MM.1S (cell line): ENCODE measurements at regions not wholly inside any gene's neighbourhood (a gene's known extent, or its start where the extent isn't known, plus 50 kb on each side); places are given as distances from the start of the nearest gene placed in this dataset.

Experiments
- DNase-seq: peaks from one replicate; pipeline ENCODE4 v3.0.0-alpha.2; 2015
- H2AFZ ChIP-seq: fragments of 300-600 bp; sonication (generic); 2 replicates; pipeline ENCODE4 v1.6.0; 2016; ENCODE audit warnings: antibody characterized with exemption, low read length
- H3F3A ChIP-seq: fragments of 300-600 bp; sonication (generic); 2 replicates; pipeline ENCODE4 v1.6.1; 2016; ENCODE audit warnings: mild to moderate bottlenecking, antibody characterized with exemption, low read length, moderate library complexity, mixed read lengths; ENCODE audit not compliant: insufficient read depth
- H3K27ac ChIP-seq: fragments of 300-600 bp; sonication (generic); 2 replicates; pipeline ENCODE4 v1.5.1; 2016; ENCODE audit warnings: mild to moderate bottlenecking, low read length
- H3K27me3 ChIP-seq: fragments of 300-600 bp; sonication (generic); replicated peaks from 2 replicates; pipeline ENCODE4 v1.6.0; 2016; ENCODE audit warnings: low read length; ENCODE audit not compliant: insufficient read depth
- H3K36me3 ChIP-seq: fragments of 300-600 bp; sonication (generic); replicated peaks from 2 replicates; pipeline ENCODE4 v1.6.1; 2016; ENCODE audit warnings: mild to moderate bottlenecking, low read length, mixed read lengths; ENCODE audit not compliant: insufficient read depth
- H3K4me1 ChIP-seq: fragments of 300-600 bp; sonication (generic); 2 replicates; pipeline ENCODE4 v1.6.1; 2016; ENCODE audit warnings: low read length, mixed read lengths
- H3K4me2 ChIP-seq: fragments of 300-600 bp; sonication (generic); 2 replicates; pipeline ENCODE4 v1.6.0; 2016; ENCODE audit warnings: low read depth, low read length
- H3K4me3 ChIP-seq: fragments of 300-600 bp; sonication (generic); 2 replicates; pipeline ENCODE4 v1.5.1; 2016; ENCODE audit warnings: low read length, mixed read lengths
- H3K79me2 ChIP-seq: fragments of 300-600 bp; sonication (generic); 2 replicates; pipeline ENCODE4 v1.6.1; 2016; ENCODE audit warnings: mixed run types, low read length, mixed read lengths
- H3K9ac ChIP-seq: fragments of 300-600 bp; sonication (generic); 2 replicates; pipeline ENCODE4 v1.6.1; 2016; ENCODE audit warnings: low read length, mixed read lengths
- H3K9me2 ChIP-seq: fragments of 300-600 bp; sonication (generic); replicated peaks from 2 replicates; pipeline ENCODE4 v1.6.1; 2016; ENCODE audit warnings: mild to moderate bottlenecking, low read length, mixed read lengths; ENCODE audit not compliant: insufficient read depth
- H3K9me3 ChIP-seq: fragments of 300-600 bp; sonication (generic); replicated peaks from 2 replicates; pipeline ENCODE4 v1.6.1; 2016; ENCODE audit warnings: mild to moderate bottlenecking, low read length, mixed read lengths; ENCODE audit not compliant: insufficient read depth
- H4K20me1 ChIP-seq: fragments of 300-600 bp; sonication (generic); 2 replicates; pipeline ENCODE4 v1.6.1; 2016; ENCODE audit warnings: mild to moderate bottlenecking, low read length, moderate library complexity, mixed read lengths; ENCODE audit not compliant: insufficient read depth
- CTCF ChIP-seq: fragments of 300-600 bp; sonication (generic); IDR thresholded peaks from 2 replicates; pipeline ENCODE4 v1.5.1; 2016; ENCODE audit warnings: antibody characterized with exemption, low read length, mixed read lengths
- EZH2 ChIP-seq: fragments of 300-600 bp; sonication (generic); optimal IDR thresholded peaks from 2 replicates; pipeline ENCODE3; 2017; ENCODE audit warnings: low read depth, mild to moderate bottlenecking, antibody characterized with exemption, low read length, mixed read lengths
- EZH2phosphoT487 ChIP-seq: fragments of 300-600 bp; sonication (generic); IDR thresholded peaks from 2 replicates; pipeline ENCODE4 v1.6.1; 2018; ENCODE audit warnings: antibody characterized with exemption, low read length

- H3K79me2 ChIP-seq, result no peaks in the 10 kb centered on the region
- no peak overlapping the region for H3K4me2 ChIP-seq
- H4K20me1 ChIP-seq, result no peaks in the 10 kb centered on the region
- no peaks in the 10 kb centered on the region for H3K9me3 ChIP-seq
- no peaks in the 10 kb centered on the region for H3K36me3 ChIP-seq
- no peak overlapping the region for H3K9ac ChIP-seq
- TF ChIP-seq EZH2, result no peak
- no peaks in the 10 kb centered on the region for H3K27me3 ChIP-seq
- DNase-seq, result no peak
- no peak overlapping the region for H3K4me3 ChIP-seq
- H3F3A ChIP-seq, result no peaks in the 10 kb centered on the region
- H2AFZ ChIP-seq, result no peak overlapping the region
- H3K4me1 ChIP-seq, result no peaks in the 10 kb centered on the region
- no peak overlapping the region for H3K27ac ChIP-seq
- no peaks in the 10 kb centered on the region for H3K9me2 ChIP-seq
These were observed 59.9 kb downstream of the MINAR1 start for GRCh38 chr15:79492065-79492464.

GRCh38 chr15:79494384-79494909, 62.3 kb downstream of the MINAR1 start:
- Histone ChIP-seq H2AFZ (no peak overlapping the region), H3K27ac (no peak overlapping the region), H3K27me3 (no peaks in the 10 kb centered on the region), H3K4me2 (no peak overlapping the region), H3F3A (no peaks in the 10 kb centered on the region), H3K9me2 (no peaks in the 10 kb centered on the region), H3K9ac (no peak overlapping the region), H3K4me1 (no peaks in the 10 kb centered on the region), H3K36me3 (no peaks in the 10 kb centered on the region), H3K4me3 (no peak overlapping the region), H3K79me2 (no peaks in the 10 kb centered on the region), H3K9me3 (no peaks in the 10 kb centered on the region), H4K20me1 (no peaks in the 10 kb centered on the region)
- TF ChIP-seq EZH2 (no peak), CTCF (no peak), EZH2phosphoT487 (no peak)
- DNase-seq, result no peak

- no peak overlapping the region for H3K4me3 ChIP-seq
- no peaks in the 10 kb centered on the region for H3K9me2 ChIP-seq
- H4K20me1 ChIP-seq, result no peaks in the 10 kb centered on the region
- no peaks in the 10 kb centered on the region for H3K4me1 ChIP-seq
- no peaks in the 10 kb centered on the region for H3K79me2 ChIP-seq
- H3K27ac ChIP-seq, result no peak overlapping the region
- TF ChIP-seq EZH2phosphoT487 (no peak), EZH2 (no peak), CTCF (no peak)
- DNase-seq, result no peak
- no peaks in the 10 kb centered on the region for H3F3A ChIP-seq
- H3K9me3 ChIP-seq, result no peaks in the 10 kb centered on the region
- H3K9ac ChIP-seq, result no peak overlapping the region
- H3K27me3 ChIP-seq, result no peaks in the 10 kb centered on the region
- no peaks in the 10 kb centered on the region for H3K36me3 ChIP-seq
- H3K4me2 ChIP-seq, result no peak overlapping the region
- no peak overlapping the region for H2AFZ ChIP-seq
These were observed 63.0 kb downstream of the MINAR1 start for GRCh38 chr15:79494963-79495755.

- no peak for DNase-seq
- Histone ChIP-seq H3K9ac (no peak overlapping the region), H3K4me3 (no peak overlapping the region), H3K4me1 (no peaks in the 10 kb centered on the region), H3K27me3 (no peaks in the 10 kb centered on the region), H3K27ac (no peak overlapping the region), H3K36me3 (no peaks in the 10 kb centered on the region), H3K79me2 (no peaks in the 10 kb centered on the region), H3K4me2 (no peak overlapping the region), H2AFZ (no peak overlapping the region), H3K9me3 (no peaks in the 10 kb centered on the region), H4K20me1 (no peaks in the 10 kb centered on the region), H3F3A (no peaks in the 10 kb centered on the region), H3K9me2 (no peaks in the 10 kb centered on the region)
- no peak for TF ChIP-seq CTCF
- TF ChIP-seq EZH2phosphoT487, result no peak
These were observed 63.6 kb downstream of the MINAR1 start for GRCh38 chr15:79495775-79496174.
